H1 (cell line): ENCODE measurements at regions not wholly inside any gene's neighbourhood (a gene's known extent, or its start where the extent isn't known, plus 50 kb on each side); places are given as distances from the start of the nearest gene placed in this dataset.

ENCODE experiments used
- CTCF ChIA-PET: fragments of 300-600 bp; sonication (Branson Sonifier 250); formaldehyde crosslinking; loops from one replicate; lab custom pipeline; 2021; ENCODE audit not compliant: partially characterized antibody; lab: Charles Lee
- POLR2A ChIA-PET: fragments of 300-600 bp; sonication (Branson Sonifier 250); formaldehyde crosslinking; loops from one replicate; lab custom pipeline; 2021; ENCODE audit warnings: inconsistent platforms; ENCODE audit not compliant: partially characterized antibody; lab: Charles Lee
- DNase-seq, 2 experiments: peaks; one replicate each; pipeline versions ENCODE4 v3.0.0 to v3.0.0-alpha.2; 2010 to 2022; ENCODE audit warnings: low spot score in 2 of 2, low read depth in 1 of 2, mixed read lengths in 1 of 2
- FAIRE-seq: peaks from 2 replicates; lab custom pipeline; 2011; peaks lifted over from hg19 to GRCh38; lab: Jason Lieb, UNC
- H2AFZ ChIP-seq: 2 replicates; pipeline ENCODE4 v1.8.1; 2012; ENCODE audit warnings: low read length, inconsistent platforms
- H2AK5ac ChIP-seq: 2 replicates; pipeline ENCODE4 v1.6.1; 2013; ENCODE audit warnings: low read depth, low read length
- H2BK120ac ChIP-seq: replicated peaks from 2 replicates; pipeline ENCODE3; 2013; ENCODE audit warnings: low read depth, low read length, inconsistent platforms
- H2BK12ac ChIP-seq: 2 replicates; pipeline ENCODE4 v1.6.1; 2013; ENCODE audit warnings: low read depth, low read length
- H2BK15ac ChIP-seq: 2 replicates; pipeline ENCODE4 v1.6.1; 2013; ENCODE audit warnings: low read length
- H2BK20ac ChIP-seq: 2 replicates; pipeline ENCODE4 v1.6.1; 2013; ENCODE audit warnings: low read length
- H2BK5ac ChIP-seq: 2 replicates; pipeline ENCODE4 v1.6.1; 2013; ENCODE audit warnings: low read depth, low read length
- H3K14ac ChIP-seq: 2 replicates; pipeline ENCODE4 v1.6.1; 2013; ENCODE audit warnings: inconsistent platforms; ENCODE audit not compliant: insufficient read length
- H3K18ac ChIP-seq: 2 replicates; pipeline ENCODE4 v1.6.1; 2013; ENCODE audit warnings: low read length; ENCODE audit errors: extremely low read depth
- H3K23ac ChIP-seq: 2 replicates; pipeline ENCODE4 v1.6.1; 2013; ENCODE audit warnings: inconsistent platforms; ENCODE audit not compliant: insufficient read length
- H3K23me2 ChIP-seq: 2 replicates; pipeline ENCODE4 v1.6.1; 2013; ENCODE audit warnings: low read depth, low read length
- H3K27ac ChIP-seq: 2 replicates; pipeline ENCODE4 v1.6.1; 2011; ENCODE audit warnings: low read depth, low read length, inconsistent platforms
- H3K27me3 ChIP-seq, 4 experiments: replicated peaks in 1 of 4; 1 replicate in 1 of 4; 2 replicates in 3 of 4; pipeline versions ENCODE4 v1.6.1 to v1.8.1; 2011 to 2013; ENCODE audit warnings: low read length in 3 of 4, mild to moderate bottlenecking in 3 of 4, inconsistent platforms in 2 of 4, mixed read lengths in 2 of 4, moderate library complexity in 1 of 4; ENCODE audit not compliant: control insufficient read depth in 3 of 4, insufficient read depth in 3 of 4; ENCODE audit errors: extremely low read depth in 1 of 4
- H3K36me3 ChIP-seq, 4 experiments: 2 replicates each; pipeline versions ENCODE4 v1.6.1 to v1.8.1; 2011 to 2013; ENCODE audit warnings: mild to moderate bottlenecking in 4 of 4, low read length in 3 of 4, moderate library complexity in 2 of 4, control low read depth in 1 of 4, inconsistent platforms in 1 of 4; ENCODE audit not compliant: insufficient read depth in 4 of 4, control insufficient read depth in 2 of 4
- H3K4ac ChIP-seq: replicated peaks from 2 replicates; pipeline ENCODE3; 2013; ENCODE audit warnings: low read length, low read depth, mixed read lengths, inconsistent platforms; ENCODE audit not compliant: insufficient read length
- H3K4me1 ChIP-seq, 4 experiments: replicated peaks in 1 of 4; 1 replicate in 1 of 4; 2 replicates in 3 of 4; pipeline versions ENCODE4 v1.6.1 to v1.8.1; 2011 to 2013; ENCODE audit warnings: low read length in 3 of 4, inconsistent platforms in 2 of 4, mixed read lengths in 1 of 4; ENCODE audit not compliant: insufficient read depth in 4 of 4, control insufficient read depth in 3 of 4
- H3K4me2 ChIP-seq, 2 experiments: 2 replicates each; pipeline versions ENCODE4 v1.6.1 to v1.8.1; 2011 to 2013; ENCODE audit warnings: low read depth in 2 of 2, low read length in 2 of 2, control low read depth in 1 of 2, inconsistent platforms in 1 of 2, mild to moderate bottlenecking in 1 of 2; ENCODE audit not compliant: insufficient read depth in 1 of 2
- H3K4me3 ChIP-seq, 4 experiments: fragments of 200-600, 300-600 bp in 1 of 4; sonication (generic), shearing (Covaris generic), sonication (Bioruptor Twin) in 1 of 4; 2 replicates each; pipeline versions ENCODE4 v1.5.1 to v1.8.1; 2011 to 2016; ENCODE audit warnings: low read length in 4 of 4, low read depth in 3 of 4, control low read depth in 2 of 4, inconsistent platforms in 2 of 4, mild to moderate bottlenecking in 2 of 4, mixed read lengths in 1 of 4, moderate library complexity in 1 of 4; ENCODE audit not compliant: insufficient read depth in 2 of 4; ENCODE audit errors: extremely low read depth in 1 of 4
- H3K56ac ChIP-seq: replicated peaks from 2 replicates; pipeline ENCODE3; 2013; ENCODE audit warnings: low read depth, mild to moderate bottlenecking, mixed read lengths, low read length, inconsistent platforms; ENCODE audit not compliant: insufficient read length
- H3K79me1 ChIP-seq: 2 replicates; pipeline ENCODE4 v1.6.1; 2013; ENCODE audit warnings: low read depth, low read length, control low read depth
- H3K79me2 ChIP-seq, 2 experiments: 2 replicates each; pipeline versions ENCODE4 v1.6.1 to v1.8.1; 2012 to 2013; ENCODE audit warnings: low read length in 2 of 2, mild to moderate bottlenecking in 2 of 2, inconsistent platforms in 1 of 2; ENCODE audit not compliant: insufficient read depth in 2 of 2, control insufficient read depth in 1 of 2
- H3K9ac ChIP-seq, 4 experiments: replicated peaks in 1 of 4; 1 replicate in 1 of 4; 2 replicates in 3 of 4; pipeline versions ENCODE4 v1.6.1 to v1.8.1; 2011 to 2013; ENCODE audit warnings: low read depth in 3 of 4, low read length in 3 of 4, control low read depth in 2 of 4, mild to moderate bottlenecking in 2 of 4, moderate library complexity in 2 of 4, inconsistent platforms in 1 of 4; ENCODE audit errors: extremely low read depth in 1 of 4
- H3K9me3 ChIP-seq, 2 experiments: 2 replicates each; pipeline versions ENCODE4 v1.6.1 to v1.8.1; 2012 to 2013; ENCODE audit warnings: mild to moderate bottlenecking in 2 of 2, moderate library complexity in 2 of 2, control low read depth in 1 of 2, inconsistent platforms in 1 of 2, low read depth in 1 of 2, low read length in 1 of 2, mixed read lengths in 1 of 2; ENCODE audit not compliant: insufficient read depth in 2 of 2
- H4K20me1 ChIP-seq, 2 experiments: replicated peaks in 1 of 2; 2 replicates each; pipeline versions ENCODE3 to v1.8.1; 2011 to 2013; ENCODE audit warnings: inconsistent platforms in 2 of 2, low read length in 2 of 2, mild to moderate bottlenecking in 1 of 2; ENCODE audit not compliant: insufficient read depth in 2 of 2, control insufficient read depth in 1 of 2
- H4K5ac ChIP-seq: 2 replicates; pipeline ENCODE4 v1.6.1; 2013; ENCODE audit warnings: low read length, low read depth, mixed read lengths, inconsistent platforms; ENCODE audit not compliant: insufficient read length
- H4K8ac ChIP-seq: 2 replicates; pipeline ENCODE4 v1.8.0; 2013; ENCODE audit warnings: mild to moderate bottlenecking, moderate library complexity, low read length, inconsistent platforms; ENCODE audit not compliant: insufficient read depth; ENCODE audit errors: extremely low read depth
- H4K91ac ChIP-seq: replicated peaks from 2 replicates; pipeline ENCODE3; 2013; ENCODE audit warnings: low read length, mixed read lengths, inconsistent platforms; ENCODE audit not compliant: insufficient read length
- ASH2L ChIP-seq: fragments of 200-600, 300-600 bp; sonication (generic); IDR thresholded peaks from one replicate; pipeline ENCODE4 v1.7.1; 2017; ENCODE audit warnings: low read length
- CHD1 ChIP-seq: IDR thresholded peaks from 2 replicates; pipeline ENCODE4 v1.6.1; 2012; ENCODE audit warnings: low read depth, low read length, improper control_type of control experiment
- EP300 ChIP-seq, 2 experiments: IDR thresholded peaks; 1 replicate in 1 of 2; 2 replicates in 1 of 2; pipeline ENCODE4 v1.6.1; 2011 to 2012; ENCODE audit warnings: low read depth in 2 of 2, low read length in 2 of 2, mild to moderate bottlenecking in 2 of 2, borderline replicate concordance in 1 of 2, inconsistent platforms in 1 of 2, moderate library complexity in 1 of 2
- GABPA ChIP-seq: IDR thresholded peaks from 2 replicates; pipeline ENCODE4 v1.6.1; 2011; ENCODE audit warnings: mild to moderate bottlenecking, low read length, moderate library complexity, borderline replicate concordance; ENCODE audit not compliant: insufficient read depth
- POLR2A ChIP-seq, 2 experiments: IDR thresholded peaks; 1 replicate in 1 of 2; 2 replicates in 1 of 2; pipeline ENCODE4 v1.6.1; 2011; ENCODE audit warnings: low read depth in 2 of 2, low read length in 2 of 2, mild to moderate bottlenecking in 2 of 2; ENCODE audit errors: control extremely low read depth in 1 of 2
- RXRA ChIP-seq: IDR thresholded peaks from 2 replicates; pipeline ENCODE4 v1.6.1; 2011; ENCODE audit warnings: low read depth, mild to moderate bottlenecking, low read length, moderate library complexity; ENCODE audit not compliant: insufficient read depth
- SIN3A ChIP-seq, 2 experiments: IDR thresholded peaks in 1 of 2; conservative IDR thresholded peaks in 1 of 2; 2 replicates each; pipeline ENCODE4 v1.6.1; 2011 to 2012; ENCODE audit warnings: low read length in 2 of 2, improper control_type of control experiment in 1 of 2, low read depth in 1 of 2, mild to moderate bottlenecking in 1 of 2
- TCF12 ChIP-seq: IDR thresholded peaks from 2 replicates; pipeline ENCODE4 v1.6.1; 2011; ENCODE audit warnings: low read depth, mild to moderate bottlenecking, low read length
- YY1 ChIP-seq: IDR thresholded peaks from 2 replicates; pipeline ENCODE4 v1.6.1; 2011; ENCODE audit warnings: low read depth, mild to moderate bottlenecking, low read length
- ZNF274 ChIP-seq: IDR thresholded peaks from 2 replicates; pipeline ENCODE4 v1.7.0; 2012; ENCODE audit warnings: low read length, borderline replicate concordance; ENCODE audit errors: extremely low read depth
- WGBS, 2 experiments: shearing (Covaris generic) in 1 of 2; methylation state at CpG; one replicate each; pipeline versions ENCODE4 v1.1.6 to v1.1.7; 2013 to 2015; ENCODE audit warnings: low lambda C conversion rate in 2 of 2, mixed read lengths in 2 of 2, inconsistent platforms in 1 of 2, low coverage in 1 of 2, missing lambda C conversion rate in 1 of 2; ENCODE audit not compliant: insufficient replicate concordance in 2 of 2, insufficient coverage in 1 of 2, insufficient read length in 1 of 2; ENCODE audit errors: extremely low coverage in 1 of 2, missing lambda C conversion rate in 1 of 2; 5-methylcytosine and 5-hydroxymethylcytosine counted together
- TF ChIP-seq, protein P1 (sequence below): IDR thresholded peaks from 2 replicates; pipeline ENCODE4 v1.6.1; 2011; ENCODE audit warnings: low read depth, mild to moderate bottlenecking, low read length; ENCODE audit not compliant: insufficient read depth

- FAIRE-seq, result no peak
- Histone ChIP-seq H3K4ac (no peak overlapping the region), H3K14ac (no peak overlapping the region), H2AK5ac (no peak overlapping the region), H3K23ac (no peak overlapping the region), H2BK15ac (no peak overlapping the region), H4K8ac (no peak overlapping the region), H2AFZ (no peak overlapping the region), H3K36me3 (no peaks in the 10 kb centered on the region), H2BK12ac (no peak overlapping the region), H2BK5ac (no peak overlapping the region), H3K23me2 (no peaks in the 10 kb centered on the region), H2BK20ac (no peak overlapping the region), H4K20me1 (no peaks in the 10 kb centered on the region), H3K18ac (no peak overlapping the region), H3K27ac (no peak overlapping the region), H3K9me3 (no peaks in the 10 kb centered on the region), H3K27me3 (no peaks in the 10 kb centered on the region), H3K4me1 (no peaks in the 10 kb centered on the region), H3K4me2 (no peak overlapping the region), H3K56ac (no peak overlapping the region), H3K4me3 (no peak overlapping the region), H2BK120ac (no peak overlapping the region), H3K79me1 (no peaks in the 10 kb centered on the region), H4K91ac (no peak overlapping the region), H3K79me2 (no peaks in the 10 kb centered on the region), H4K5ac (no peak overlapping the region), H3K9ac (no peak overlapping the region)
- no peak for TF ChIP-seq ZNF274
- no peak for TF ChIP-seq RXRA
- TF ChIP-seq YY1, result no peak
- no peak for TF ChIP-seq TCF12
- TF ChIP-seq, protein P1, sequence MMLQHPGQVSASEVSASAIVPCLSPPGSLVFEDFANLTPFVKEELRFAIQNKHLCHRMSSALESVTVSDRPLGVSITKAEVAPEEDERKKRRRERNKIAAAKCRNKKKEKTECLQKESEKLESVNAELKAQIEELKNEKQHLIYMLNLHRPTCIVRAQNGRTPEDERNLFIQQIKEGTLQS, result no peak
- TF ChIP-seq SIN3A (conservative IDR thresholded peaks at IDR 0.05 in 1 of 2, IDR thresholded peaks at IDR 0.05 in 1 of 2; ENCODE audit: low read depth in 1 of 2, low read length in 2 of 2), result no peak
- no peak for TF ChIP-seq EP300 (IDR thresholded peaks at IDR 0.05; ENCODE audit: borderline replicate concordance in 1 of 2, low read depth in 2 of 2, low read length in 2 of 2)
- no peak for TF ChIP-seq ASH2L
- no peak for TF ChIP-seq CHD1
- TF ChIP-seq GABPA, result no peak
- TF ChIP-seq POLR2A (IDR thresholded peaks at IDR 0.05; ENCODE audit: control extremely low read depth in 1 of 2, low read depth in 2 of 2, low read length in 2 of 2), result no peak
- 94% methylated on average over 2 of the region's 2 CpGs; no CpG with 5 or more reads in 1 of the 2 experiments for WGBS, 2 experiments
- ChIA-PET CTCF (interaction anchor here (0.6 to 0.9 kb wide), 3 partner anchors 14 to 362 kb away, joined by 3 to 4 read pairs (median 3); no protein-coding TSS in a partner anchor), POLR2A (no interaction called here)
- no peak for DNase-seq
These were observed 61.4 kb upstream of the IL1R1 start for GRCh38 chr2:102081243-102081522.
